ENCODE measurements at regions not wholly inside any gene's neighbourhood (a gene's known extent, or its start where the extent isn't known, plus 50 kb on each side); places are given as distances from the start of the nearest gene placed in this dataset.

- H3K4me3 ChIP-seq: no peak overlapping the region
- intact Hi-C loops (cut with DNase I, micrococcal nuclease): no loop called here
- H3K36me3 ChIP-seq (ENCODE audit: low read depth): no peaks in the 10 kb centered on the region
- no peak for TF ChIP-seq CTCF (IDR thresholded peaks at IDR 0.05)
- no peaks in the 10 kb centered on the region for H3K9me3 ChIP-seq
- no peaks in the 10 kb centered on the region for H3K4me1 ChIP-seq (ENCODE audit: low read depth)
- DNase-seq: no peak
- no peak for ATAC-seq
Observed at GRCh38 chr2:3115301-3116042, 262.1 kb downstream of the EIPR1 start.

GRCh38 chr2:3114406-3115185, 263.0 kb downstream of the EIPR1 start:
- H3K4me3 ChIP-seq: no peak overlapping the region
- TF ChIP-seq CTCF (IDR thresholded peaks at IDR 0.05): no peak
- no peak for DNase-seq
- H3K9me3 ChIP-seq: no peaks in the 10 kb centered on the region
- intact Hi-C loops (cut with DNase I, micrococcal nuclease): no loop called here
- H3K36me3 ChIP-seq (ENCODE audit: low read depth): no peaks in the 10 kb centered on the region
- no peaks in the 10 kb centered on the region for H3K4me1 ChIP-seq (ENCODE audit: low read depth)
- ATAC-seq: no peak

- H3K4me1 ChIP-seq (ENCODE audit: low read depth): no peaks in the 10 kb centered on the region
- intact Hi-C loops (cut with DNase I, micrococcal nuclease): no loop called here
- H3K36me3 ChIP-seq (ENCODE audit: low read depth): no peaks in the 10 kb centered on the region
- H3K4me3 ChIP-seq: no peak overlapping the region
- H3K9me3 ChIP-seq: no peaks in the 10 kb centered on the region
- no peak for TF ChIP-seq CTCF (IDR thresholded peaks at IDR 0.05)
- ATAC-seq: no peak
- DNase-seq: no peak
Observed at GRCh38 chr2:3113769-3114168, 263.8 kb downstream of the EIPR1 start.

- no peaks in the 10 kb centered on the region for H3K9me3 ChIP-seq
- ATAC-seq: no peak
- intact Hi-C loops (cut with DNase I, micrococcal nuclease): no loop called here
- H3K4me1 ChIP-seq (ENCODE audit: low read depth): no peaks in the 10 kb centered on the region
- no peak for DNase-seq
- no peak overlapping the region for H3K4me3 ChIP-seq
- no peaks in the 10 kb centered on the region for H3K36me3 ChIP-seq (ENCODE audit: low read depth)
- TF ChIP-seq CTCF (IDR thresholded peaks at IDR 0.05): no peak
Observed at GRCh38 chr2:3113122-3113521, 264.5 kb downstream of the EIPR1 start.

GRCh38 chr2:3112553-3112952, 265.1 kb downstream of the EIPR1 start:
- no peak overlapping the region for H3K4me3 ChIP-seq
- ATAC-seq: no peak
- H3K9me3 ChIP-seq: no peaks in the 10 kb centered on the region
- no peaks in the 10 kb centered on the region for H3K36me3 ChIP-seq (ENCODE audit: low read depth)
- intact Hi-C loops (cut with DNase I, micrococcal nuclease): no loop called here
- no peak for TF ChIP-seq CTCF (IDR thresholded peaks at IDR 0.05)
- H3K4me1 ChIP-seq (ENCODE audit: low read depth): no peaks in the 10 kb centered on the region
- no peak for DNase-seq

Measured in mucosa of descending colon (tissue), 3 donors.